GM21528 (cell line): ENCODE measurements at regions not wholly inside any gene's neighbourhood (a gene's known extent, or its start where the extent isn't known, plus 50 kb on each side); places are given as distances from the start of the nearest gene placed in this dataset.
"Not testable (repeated sequence)": the region's sequence is repeated elsewhere in the genome, so short reads cannot be mapped to it uniquely, and the experiment has no call there.

Source experiments
- ATAC-seq: cut with Tn5 transposase; IDR thresholded peaks from one replicate; pipeline ENCODE4 v1.9.1; 2021; ENCODE audit warnings: mild to moderate bottlenecking, moderate library complexity; ENCODE audit not compliant: unreplicated experiment, low FRiP score

GRCh38 chr15:53038655-53038941 lies 248.5 kb upstream of the ONECUT1 start:
- ATAC-seq, result no peak

- no peak for ATAC-seq
These were observed 247.9 kb upstream of the ONECUT1 start for GRCh38 chr15:53037904-53038654.

- ATAC-seq, result no peak
These were observed 246.5 kb upstream of the ONECUT1 start for GRCh38 chr15:53036641-53037040.

GRCh38 chr15:53034767-53035245 lies 244.7 kb upstream of the ONECUT1 start:
- no peak for ATAC-seq

GRCh38 chr15:53033709-53034108 lies 243.6 kb upstream of the ONECUT1 start:
- no peak for ATAC-seq

GRCh38 chr15:53031469-53031868 lies 241.3 kb upstream of the ONECUT1 start:
- no peak for ATAC-seq

- ATAC-seq, result no peak
These were observed 232.7 kb upstream of the ONECUT1 start for GRCh38 chr15:53022788-53023187.

- no peak for ATAC-seq
These were observed 223.2 kb upstream of the ONECUT1 start for GRCh38 chr15:53013329-53013728.

GRCh38 chr15:53011779-53012178 lies 221.6 kb upstream of the ONECUT1 start:
- ATAC-seq, result not testable (repeated sequence)

- no peak for ATAC-seq
These were observed 219.0 kb upstream of the ONECUT1 start for GRCh38 chr15:53009093-53009492.

- no peak for ATAC-seq
These were observed 210.3 kb upstream of the ONECUT1 start for GRCh38 chr15:53000409-53000808.

- ATAC-seq, result no peak
These were observed 207.0 kb upstream of the ONECUT1 start for GRCh38 chr15:52997123-52997522.

GRCh38 chr15:52994290-52994689 lies 204.2 kb upstream of the ONECUT1 start:
- no peak for ATAC-seq

- ATAC-seq, result no peak
These were observed 194.4 kb upstream of the ONECUT1 start for GRCh38 chr15:52984507-52984906.

- ATAC-seq, result no peak
These were observed 190.3 kb upstream of the ONECUT1 start for GRCh38 chr15:52980446-52980845.

GRCh38 chr15:52976516-52977075 lies 186.5 kb upstream of the ONECUT1 start:
- ATAC-seq, result no peak

GRCh38 chr15:52975941-52976449 lies 185.9 kb upstream of the ONECUT1 start:
- no peak for ATAC-seq

GRCh38 chr15:52963865-52964264 lies 173.7 kb upstream of the ONECUT1 start:
- ATAC-seq, result no peak

GRCh38 chr15:52960283-52960682 lies 170.1 kb upstream of the ONECUT1 start:
- no peak for ATAC-seq

GRCh38 chr15:52943746-52944145 lies 153.6 kb upstream of the ONECUT1 start:
- no peak for ATAC-seq

GRCh38 chr15:52936489-52936888 lies 146.4 kb upstream of the ONECUT1 start:
- no peak for ATAC-seq

GRCh38 chr15:52925130-52925529 lies 135.0 kb upstream of the ONECUT1 start:
- no peak for ATAC-seq
